Testis (tissue), 2 donors: ENCODE measurements at regions not wholly inside any gene's neighbourhood (a gene's known extent, or its start where the extent isn't known, plus 50 kb on each side); places are given as distances from the start of the nearest gene placed in this dataset.

Experiments used
- DNase-seq: peaks from one replicate; pipeline ENCODE4 v3.0.0-alpha.2; 2019
- H3K27ac ChIP-seq, 2 donors: fragments of 200-600 bp; sonication (generic); one replicate each; pipeline ENCODE4 v1.5.1; 2019
- H3K27me3 ChIP-seq: fragments of 200-600 bp; sonication (generic); one replicate; pipeline ENCODE4 v1.5.1; 2019
- H3K36me3 ChIP-seq: fragments of 200-600 bp; sonication (generic); one replicate; pipeline ENCODE4 v1.5.1; 2017; ENCODE audit warnings: low read depth; ENCODE audit errors: missing control alignments
- H3K4me1 ChIP-seq: fragments of 200-600 bp; sonication (generic); one replicate; pipeline ENCODE4 v1.5.1; 2019
- H3K4me3 ChIP-seq, 2 donors: fragments of 200-600 bp; sonication (generic); one replicate each; pipeline ENCODE4 v1.5.1; 2017 to 2019
- H3K9me3 ChIP-seq: fragments of 200-600 bp; sonication (generic); one replicate; pipeline ENCODE4 v1.5.1; 2017
- CTCF ChIP-seq, 3 experiments: fragments of 450-650 bp in 2 of 3; fragments of 200-600 bp in 1 of 3; sonication (generic) in 1 of 3; IDR thresholded peaks; one replicate each; pipeline ENCODE4 v1.5.1; 2016 to 2019; ENCODE audit warnings: antibody characterized with exemption in 3 of 3, mild to moderate bottlenecking in 2 of 3, moderate library complexity in 1 of 3
- POLR2A ChIP-seq: fragments of 450-650 bp; IDR thresholded peaks from one replicate; pipeline ENCODE4 v1.6.1; 2017; ENCODE audit warnings: antibody characterized with exemption, mild to moderate bottlenecking, moderate library complexity
- WGBS, 2 donors: methylation state at CpG; one replicate each; pipeline ENCODE4 v1.1.5; 2018; 5-methylcytosine and 5-hydroxymethylcytosine counted together
- intact Hi-C: fragments of 100-400 bp; cut with DNase I; formaldehyde crosslinking; loops from one replicate; pipeline ENCODE4 v1.15.1; 2023; ENCODE audit warnings: low total_unique reads

GRCh38 chr1:192022827-192023226 lies 135.4 kb upstream of the RGS18 start:
- WGBS, 2 donors, result 91 to 94% methylated on average over 3 of the region's 3 CpGs
- Histone ChIP-seq H3K27me3 (no peaks in the 10 kb centered on the region), H3K27ac (no peak overlapping the region), H3K4me3 (no peak overlapping the region), H3K36me3 (no peaks in the 10 kb centered on the region), H3K9me3 (no peaks in the 10 kb centered on the region), H3K4me1 (no peaks in the 10 kb centered on the region)
- intact Hi-C loops, result no loop called here
- TF ChIP-seq POLR2A (no peak), CTCF (IDR thresholded peaks at IDR 0.05) (no peak)
- DNase-seq, result no peak

GRCh38 chr1:192024881-192025280 lies 133.4 kb upstream of the RGS18 start:
- Histone ChIP-seq H3K36me3 (no peaks in the 10 kb centered on the region), H3K27me3 (no peaks in the 10 kb centered on the region), H3K4me1 (no peaks in the 10 kb centered on the region), H3K9me3 (no peaks in the 10 kb centered on the region), H3K27ac (no peak overlapping the region), H3K4me3 (no peak overlapping the region)
- intact Hi-C loops, result no loop called here
- TF ChIP-seq CTCF (IDR thresholded peaks at IDR 0.05), result no peak
- 91 to 93% methylated on average over 2 of the region's 2 CpGs for WGBS, 2 donors
- DNase-seq, result no peak

DNA sequence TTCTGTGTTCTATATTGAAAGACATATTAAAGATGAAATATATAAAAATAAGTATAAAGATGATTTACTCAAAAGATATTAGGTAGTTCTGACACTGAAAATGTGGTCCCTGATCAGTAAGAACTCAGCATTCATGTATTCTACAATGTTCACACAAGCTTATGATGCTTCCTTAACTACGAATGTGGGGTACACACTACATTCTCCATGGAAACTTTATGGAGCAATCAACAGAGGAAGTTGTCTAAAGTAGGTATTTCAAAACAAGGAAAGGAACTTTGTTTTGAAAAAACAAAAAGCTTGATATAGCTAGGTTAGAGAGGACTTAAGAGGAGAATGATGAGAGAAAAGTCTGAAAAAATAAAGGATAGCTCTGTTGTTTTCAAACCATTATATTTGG lies 119.7 kb upstream of the RGS18 start:
- Histone ChIP-seq H3K4me1 (no peaks in the 10 kb centered on the region), H3K36me3 (no peaks in the 10 kb centered on the region), H3K27me3 (no peaks in the 10 kb centered on the region), H3K4me3 (no peak overlapping the region), H3K9me3 (no peaks in the 10 kb centered on the region), H3K27ac (no peak overlapping the region)
- no peak for TF ChIP-seq CTCF (IDR thresholded peaks at IDR 0.05)
- TF ChIP-seq POLR2A, result no peak
- intact Hi-C loops, result no loop called here
- WGBS, 2 donors, result 88 to 89% methylated on average over 1 of the region's 1 CpG
- DNase-seq, result no peak

DNA sequence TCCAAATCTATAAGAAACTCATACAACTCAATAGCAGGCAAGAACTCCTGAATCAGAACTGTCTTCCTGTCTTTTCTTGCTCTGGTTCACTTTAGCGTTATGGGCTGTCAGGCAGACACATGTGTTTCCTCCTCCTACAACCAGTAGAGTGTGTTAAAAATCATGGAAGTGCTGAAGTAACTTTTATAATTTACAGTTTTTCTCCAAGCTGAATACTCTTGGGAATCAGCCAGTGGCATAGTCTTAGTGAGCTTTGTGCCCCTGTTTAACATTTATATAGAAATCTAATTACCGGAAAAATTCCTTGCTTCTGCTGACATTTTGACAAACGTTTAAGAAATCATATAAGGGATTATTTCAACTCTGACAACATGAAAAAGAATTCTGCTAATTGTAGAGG lies 113.1 kb upstream of the RGS18 start:
- H3K4me1 ChIP-seq, result no peaks in the 10 kb centered on the region
- H3K4me3 ChIP-seq, result no peak overlapping the region
- TF ChIP-seq CTCF (IDR thresholded peaks at IDR 0.05) (no peak), POLR2A (no peak)
- H3K27me3 ChIP-seq, result no peaks in the 10 kb centered on the region
- H3K27ac ChIP-seq, result no peak overlapping the region
- intact Hi-C loops, result no loop called here
- DNase-seq, result no peak
- H3K36me3 ChIP-seq, result no peaks in the 10 kb centered on the region
- H3K9me3 ChIP-seq, result no peaks in the 10 kb centered on the region
- WGBS, 2 donors, result 52 to 53% methylated on average over 3 of the region's 3 CpGs

- Histone ChIP-seq H3K4me3 (no peak overlapping the region), H3K9me3 (no peaks in the 10 kb centered on the region), H3K27ac (no peak overlapping the region), H3K27me3 (no peaks in the 10 kb centered on the region), H3K36me3 (no peaks in the 10 kb centered on the region), H3K4me1 (no peaks in the 10 kb centered on the region)
- intact Hi-C loops, result no loop called here
- no peak for TF ChIP-seq POLR2A
- TF ChIP-seq CTCF (IDR thresholded peaks at IDR 0.05), result no peak
- 46 to 63% methylated on average over 2 of the region's 2 CpGs for WGBS, 2 donors
- DNase-seq, result no peak
Observed at GRCh38 chr1:192053531-192053971, 104.7 kb upstream of the RGS18 start.
